ENCODE measurements at regions not wholly inside any gene's neighbourhood (a gene's known extent, or its start where the extent isn't known, plus 50 kb on each side); places are given as distances from the start of the nearest gene placed in this dataset.
A peak's percentile ranks its signal among the peaks of the same experiment; 100 is the strongest.

DNA sequence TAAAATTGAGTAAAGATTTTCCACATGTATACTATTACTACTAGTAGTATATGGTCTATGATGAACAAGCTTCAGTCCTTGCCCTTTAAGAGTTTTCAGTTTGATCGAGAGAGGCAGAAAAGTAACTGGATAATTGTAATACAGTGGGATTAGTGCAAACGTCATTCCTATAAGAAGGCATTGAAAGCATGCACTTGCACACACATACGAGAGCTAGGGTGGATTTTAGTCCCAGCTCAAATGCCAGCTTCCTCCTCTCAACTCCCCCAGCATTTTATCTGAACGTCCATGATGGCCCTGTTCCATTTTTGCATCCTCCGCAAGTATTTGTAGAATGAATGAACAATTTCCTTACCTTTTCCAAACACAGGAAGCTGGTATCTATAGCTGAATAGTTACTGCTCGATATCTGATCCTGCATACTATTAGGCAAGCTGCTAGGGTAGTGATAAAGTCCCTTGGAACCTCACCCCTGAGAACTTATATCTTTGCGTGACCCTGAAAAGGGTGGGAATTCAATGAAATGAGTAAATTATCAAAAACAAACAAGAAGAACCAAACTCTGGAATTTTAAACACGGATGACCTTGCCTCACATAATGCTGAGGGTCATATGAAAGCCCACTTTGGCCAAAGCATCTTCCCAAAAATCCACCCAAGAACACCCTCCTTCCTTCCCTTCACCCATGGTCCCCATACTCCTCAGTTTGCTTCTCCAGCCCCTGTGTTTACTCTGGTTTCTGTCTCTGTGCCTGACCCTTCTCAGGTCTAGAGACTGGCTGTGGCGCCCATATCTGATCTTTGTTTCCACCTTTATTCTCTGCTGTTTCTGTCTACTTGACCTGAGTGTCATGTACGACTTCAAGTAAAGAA lies 60.5 kb downstream of the TMEM100 start:
- TF ChIP-seq, protein P1, sequence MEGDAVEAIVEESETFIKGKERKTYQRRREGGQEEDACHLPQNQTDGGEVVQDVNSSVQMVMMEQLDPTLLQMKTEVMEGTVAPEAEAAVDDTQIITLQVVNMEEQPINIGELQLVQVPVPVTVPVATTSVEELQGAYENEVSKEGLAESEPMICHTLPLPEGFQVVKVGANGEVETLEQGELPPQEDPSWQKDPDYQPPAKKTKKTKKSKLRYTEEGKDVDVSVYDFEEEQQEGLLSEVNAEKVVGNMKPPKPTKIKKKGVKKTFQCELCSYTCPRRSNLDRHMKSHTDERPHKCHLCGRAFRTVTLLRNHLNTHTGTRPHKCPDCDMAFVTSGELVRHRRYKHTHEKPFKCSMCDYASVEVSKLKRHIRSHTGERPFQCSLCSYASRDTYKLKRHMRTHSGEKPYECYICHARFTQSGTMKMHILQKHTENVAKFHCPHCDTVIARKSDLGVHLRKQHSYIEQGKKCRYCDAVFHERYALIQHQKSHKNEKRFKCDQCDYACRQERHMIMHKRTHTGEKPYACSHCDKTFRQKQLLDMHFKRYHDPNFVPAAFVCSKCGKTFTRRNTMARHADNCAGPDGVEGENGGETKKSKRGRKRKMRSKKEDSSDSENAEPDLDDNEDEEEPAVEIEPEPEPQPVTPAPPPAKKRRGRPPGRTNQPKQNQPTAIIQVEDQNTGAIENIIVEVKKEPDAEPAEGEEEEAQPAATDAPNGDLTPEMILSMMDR (IDR thresholded peaks at IDR 0.05), result no peak
- TF ChIP-seq EP300 (IDR thresholded peaks at IDR 0.05) (no peak), POLR2AphosphoS5 (IDR thresholded peaks at IDR 0.05) (no peak), POLR2A (IDR thresholded peaks at IDR 0.05) (no peak)
- H3K27me3 ChIP-seq, result no peaks in the 10 kb centered on the region
- ATAC-seq (ENCODE audit: low FRiP score in 2 of 2), result no peak
- H3K36me3 ChIP-seq, result no peaks in the 10 kb centered on the region
- DNase-seq, result no peak
- H3K4me1 ChIP-seq, result peaks cover 0 to 5% (median 4%) of the 10 kb centered on the region in 4 donors
- WGBS, 2 donors, result 69 to 71% methylated on average over 10 of the region's 10 CpGs
- no peaks in the 10 kb centered on the region for H3K9me3 ChIP-seq
- H3K27ac ChIP-seq, result no peak overlapping the region
- H3K4me3 ChIP-seq, result no peak overlapping the region

DNA sequence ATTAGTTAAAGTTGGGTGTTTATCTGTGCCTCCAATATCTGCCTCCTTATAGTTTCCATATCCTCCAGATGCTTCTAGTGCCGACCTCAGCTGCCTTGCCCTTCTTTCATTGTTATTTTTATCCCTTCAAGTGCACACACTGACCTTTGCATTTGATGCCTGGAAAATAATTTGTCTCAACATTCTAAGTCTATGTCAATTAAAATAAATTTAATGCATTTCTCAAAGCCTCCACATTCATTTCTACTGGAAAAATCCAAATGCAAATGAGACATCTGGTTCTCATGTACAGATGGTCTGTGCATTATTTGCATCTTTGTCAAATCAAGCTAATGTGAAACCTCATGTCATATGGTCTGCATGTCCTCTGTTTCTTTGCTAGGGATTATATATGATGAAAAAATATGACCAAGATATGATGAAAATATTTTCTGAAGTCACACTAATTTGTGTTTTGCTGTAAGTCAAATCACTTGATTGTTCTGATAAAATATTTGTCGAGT lies 61.4 kb downstream of the TMEM100 start:
- no peak overlapping the region for H3K27ac ChIP-seq
- no peak for ATAC-seq (ENCODE audit: low FRiP score in 2 of 2)
- whole genome bisulfite sequencing, 2 donors, result 65 to 77% methylated on average over 2 of the region's 2 CpGs

DNA sequence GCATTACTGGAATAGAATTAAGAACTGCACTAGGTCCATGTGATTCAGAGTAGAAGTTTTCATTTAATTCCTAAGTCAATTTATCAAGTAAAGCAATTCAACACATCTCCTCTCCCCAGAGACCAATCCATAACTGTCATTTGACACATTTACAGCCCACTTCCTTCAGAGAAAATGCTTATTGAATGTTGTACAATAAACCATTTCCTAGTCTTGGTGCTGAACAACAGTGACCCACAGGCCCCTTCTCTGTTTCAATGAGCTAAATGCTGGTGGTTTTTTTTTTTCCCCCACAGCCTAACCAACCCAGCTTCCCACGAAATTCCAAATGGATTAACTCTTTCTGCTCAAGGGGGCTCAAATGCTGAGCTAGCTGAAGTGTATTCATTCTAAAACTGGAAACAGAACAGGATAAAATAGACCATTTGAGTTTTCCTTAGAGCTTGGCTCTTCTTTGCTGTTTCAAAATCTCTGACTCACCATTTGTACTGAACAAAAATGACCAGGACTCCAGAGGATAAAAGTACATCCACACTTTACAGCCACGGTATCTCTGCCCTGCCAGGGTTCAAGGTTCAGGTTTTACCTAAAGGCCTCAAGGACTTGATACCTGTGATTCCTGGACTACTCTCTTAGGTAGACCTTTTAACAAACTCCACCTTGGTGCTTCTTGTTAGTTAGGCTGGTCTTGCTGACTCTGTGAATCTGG lies 62.3 kb downstream of the TMEM100 start:
- peak overlapping the region in 1 of 4 donors; percentile 54 for H3K27ac ChIP-seq
- ATAC-seq (ENCODE audit: low FRiP score in 2 of 2), result peak in 1 of 2 donors; percentile 82
- WGBS, 2 donors, result 33 to 46% methylated on average over 2 of the region's 2 CpGs

More for the DNA sequence above, 61.4 kb downstream of the TMEM100 start:
- no peak for DNase-seq
- TF ChIP-seq EP300 (IDR thresholded peaks at IDR 0.05), result no peak
- TF ChIP-seq, protein P1 (IDR thresholded peaks at IDR 0.05), result no peak
- Histone ChIP-seq H3K9me3 (no peaks in the 10 kb centered on the region), H3K36me3 (no peaks in the 10 kb centered on the region), H3K4me3 (no peak overlapping the region), H3K27me3 (no peaks in the 10 kb centered on the region), H3K4me1 (peaks cover 0 to 5% (median 4%) of the 10 kb centered on the region in 4 donors)

DNA sequence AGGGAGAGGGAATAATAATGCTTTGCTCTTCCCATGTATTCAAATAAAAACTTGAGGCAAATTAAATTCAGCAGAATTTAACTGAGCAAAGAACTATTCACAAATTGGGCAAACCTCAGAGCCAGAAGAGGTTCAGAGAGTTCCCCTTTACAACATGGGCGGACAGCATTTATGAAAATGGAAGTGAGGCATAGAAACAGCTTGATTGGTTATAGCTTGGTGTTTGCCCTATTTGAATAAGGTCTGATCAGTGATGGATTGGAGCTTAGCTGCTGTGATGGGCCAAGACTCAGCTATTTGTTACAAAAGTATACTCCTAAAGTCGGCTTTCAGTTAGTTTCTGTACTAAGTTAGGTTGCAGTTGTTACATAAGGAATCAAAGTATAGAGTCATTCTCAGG lies 63.0 kb downstream of the TMEM100 start:
- Histone ChIP-seq H3K27ac (peak overlapping the region in 1 of 4 donors; percentile 54), H3K4me1 (peaks cover 0 to 10% (median 4%) of the 10 kb centered on the region in 4 donors), H3K9me3 (no peaks in the 10 kb centered on the region), H3K4me3 (no peak overlapping the region), H3K36me3 (no peaks in the 10 kb centered on the region), H3K27me3 (no peaks in the 10 kb centered on the region)
- no peak for DNase-seq
- TF ChIP-seq POLR2AphosphoS5 (IDR thresholded peaks at IDR 0.05) (no peak), EP300 (IDR thresholded peaks at IDR 0.05) (no peak), POLR2A (IDR thresholded peaks at IDR 0.05) (no peak)
- TF ChIP-seq, protein P1 (IDR thresholded peaks at IDR 0.05), result no peak
- 84 to 85% methylated on average over 2 of the region's 2 CpGs for WGBS, 2 donors
- ATAC-seq (ENCODE audit: low FRiP score in 2 of 2), result no peak

More for the DNA sequence above, 62.3 kb downstream of the TMEM100 start:
- Histone ChIP-seq H3K4me3 (no peak overlapping the region), H3K36me3 (no peaks in the 10 kb centered on the region), H3K27me3 (no peaks in the 10 kb centered on the region), H3K4me1 (peaks cover 0 to 5% (median 4%) of the 10 kb centered on the region in 4 donors), H3K9me3 (no peaks in the 10 kb centered on the region)
- DNase-seq, result no peak
- no peak for TF ChIP-seq EP300 (IDR thresholded peaks at IDR 0.05)
- TF ChIP-seq, protein P1 (IDR thresholded peaks at IDR 0.05), result no peak
- no peak for TF ChIP-seq POLR2AphosphoS5 (IDR thresholded peaks at IDR 0.05)
- TF ChIP-seq POLR2A (IDR thresholded peaks at IDR 0.05), result no peak

Measured in upper lobe of left lung (tissue), 6 donors.